Lung (tissue), 11 donors: ENCODE measurements at regions not wholly inside any gene's neighbourhood (a gene's known extent, or its start where the extent isn't known, plus 50 kb on each side); places are given as distances from the start of the nearest gene placed in this dataset.

Source experiments
- ATAC-seq: fragments of 200-7000 bp; cut with Tn5 transposase; one replicate; pipeline ENCODE4 v1.9.1; 2020; ENCODE audit warnings: moderate number of reproducible peaks; ENCODE audit not compliant: insufficient read depth, low FRiP score
- DNase-seq, 3 donors: peaks; one replicate each; pipeline ENCODE4 v3.0.0-alpha.2; 2013 to 2017
- H3K27ac ChIP-seq, 2 donors: one replicate each; pipeline ENCODE4 v1.5.1; 2013; ENCODE audit warnings: mild to moderate bottlenecking in 2 of 2, moderate library complexity in 2 of 2, control low read depth in 1 of 2, inconsistent platforms in 1 of 2, low read depth in 1 of 2, low read length in 1 of 2
- H3K27me3 ChIP-seq, 3 donors: one replicate each; pipeline ENCODE4 v1.5.1; 2013; ENCODE audit warnings: low read length in 2 of 3; ENCODE audit not compliant: control insufficient read depth in 3 of 3, insufficient read depth in 3 of 3
- H3K36me3 ChIP-seq, 4 donors: one replicate each; pipeline ENCODE4 v1.5.1; 2013; ENCODE audit warnings: low read length in 4 of 4, mild to moderate bottlenecking in 1 of 4, moderate library complexity in 1 of 4; ENCODE audit not compliant: control insufficient read depth in 4 of 4, insufficient read depth in 4 of 4
- H3K4me1 ChIP-seq, 5 donors: one replicate each; pipeline ENCODE4 v1.5.1; 2013; ENCODE audit warnings: low read length in 5 of 5, mild to moderate bottlenecking in 2 of 5, moderate library complexity in 1 of 5; ENCODE audit not compliant: control insufficient read depth in 5 of 5, insufficient read depth in 5 of 5
- H3K4me3 ChIP-seq: one replicate; pipeline ENCODE4 v1.5.1; 2013; ENCODE audit warnings: mild to moderate bottlenecking, control low read depth, moderate library complexity
- H3K9ac ChIP-seq, 2 donors: one replicate each; pipeline ENCODE4 v1.5.1; 2013; ENCODE audit warnings: low read length in 2 of 2, control low read depth in 1 of 2; ENCODE audit not compliant: insufficient read depth in 1 of 2
- H3K9me3 ChIP-seq, 4 donors: one replicate each; pipeline ENCODE4 v1.5.1; 2013; ENCODE audit warnings: low read length in 3 of 4, mild to moderate bottlenecking in 1 of 4, moderate library complexity in 1 of 4; ENCODE audit not compliant: control insufficient read depth in 4 of 4, insufficient read depth in 3 of 4
- WGBS, 2 donors: extraction: QIAGEN DNeasy Blood & Tissue Kit; methylation state at CpG; one replicate each; pipeline ENCODE4 v1.1.7; 2013; 5-methylcytosine and 5-hydroxymethylcytosine counted together
- TF ChIP-seq, protein P1 (sequence below): IDR thresholded peaks from 2 replicates; pipeline ENCODE4 v1.5.1; 2012; ENCODE audit warnings: mild to moderate bottlenecking; ENCODE audit errors: control extremely low read depth, extremely low read depth
- donor health status: control.
- donor health status: control.
- donor health status: Bipolar disorder and iron deficiency.
- donor health status: healthy.
- donor health status: DM: yes; HTN: yes; CAD: no.

DNA sequence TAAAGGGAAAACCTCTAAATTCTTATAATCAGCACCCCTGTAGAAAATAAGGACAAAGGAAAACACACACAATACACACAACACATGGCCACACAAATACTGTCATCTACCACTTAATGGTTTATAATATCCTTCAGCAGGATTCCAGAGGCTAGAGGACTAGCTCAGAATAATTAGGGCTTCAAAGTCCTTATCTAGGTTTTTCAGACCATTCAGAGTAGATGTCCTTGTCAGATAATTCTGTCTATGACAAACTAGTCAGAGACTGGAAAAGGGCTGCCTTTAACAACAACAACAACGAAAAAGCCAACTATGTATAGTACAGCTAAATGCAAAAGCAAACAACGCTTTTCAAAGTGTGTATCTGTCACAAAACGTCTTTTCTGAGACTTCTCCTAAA lies 456.5 kb upstream of the CNTN5 start:
- H3K27ac ChIP-seq, result no peak overlapping the region
- H3K9me3 ChIP-seq, result no peaks in the 10 kb centered on the region
- no peaks in the 10 kb centered on the region for H3K36me3 ChIP-seq
- 52 to 57% methylated on average over 3 of the region's 3 CpGs for WGBS, 2 donors
- H3K9ac ChIP-seq, result no peak overlapping the region
- DNase-seq (no peak), ATAC-seq (no peak)
- TF ChIP-seq, protein P1, sequence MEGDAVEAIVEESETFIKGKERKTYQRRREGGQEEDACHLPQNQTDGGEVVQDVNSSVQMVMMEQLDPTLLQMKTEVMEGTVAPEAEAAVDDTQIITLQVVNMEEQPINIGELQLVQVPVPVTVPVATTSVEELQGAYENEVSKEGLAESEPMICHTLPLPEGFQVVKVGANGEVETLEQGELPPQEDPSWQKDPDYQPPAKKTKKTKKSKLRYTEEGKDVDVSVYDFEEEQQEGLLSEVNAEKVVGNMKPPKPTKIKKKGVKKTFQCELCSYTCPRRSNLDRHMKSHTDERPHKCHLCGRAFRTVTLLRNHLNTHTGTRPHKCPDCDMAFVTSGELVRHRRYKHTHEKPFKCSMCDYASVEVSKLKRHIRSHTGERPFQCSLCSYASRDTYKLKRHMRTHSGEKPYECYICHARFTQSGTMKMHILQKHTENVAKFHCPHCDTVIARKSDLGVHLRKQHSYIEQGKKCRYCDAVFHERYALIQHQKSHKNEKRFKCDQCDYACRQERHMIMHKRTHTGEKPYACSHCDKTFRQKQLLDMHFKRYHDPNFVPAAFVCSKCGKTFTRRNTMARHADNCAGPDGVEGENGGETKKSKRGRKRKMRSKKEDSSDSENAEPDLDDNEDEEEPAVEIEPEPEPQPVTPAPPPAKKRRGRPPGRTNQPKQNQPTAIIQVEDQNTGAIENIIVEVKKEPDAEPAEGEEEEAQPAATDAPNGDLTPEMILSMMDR, result no peak
- no peaks in the 10 kb centered on the region for H3K27me3 ChIP-seq
- H3K4me1 ChIP-seq, result no peaks in the 10 kb centered on the region
- H3K4me3 ChIP-seq, result no peak overlapping the region

DNA sequence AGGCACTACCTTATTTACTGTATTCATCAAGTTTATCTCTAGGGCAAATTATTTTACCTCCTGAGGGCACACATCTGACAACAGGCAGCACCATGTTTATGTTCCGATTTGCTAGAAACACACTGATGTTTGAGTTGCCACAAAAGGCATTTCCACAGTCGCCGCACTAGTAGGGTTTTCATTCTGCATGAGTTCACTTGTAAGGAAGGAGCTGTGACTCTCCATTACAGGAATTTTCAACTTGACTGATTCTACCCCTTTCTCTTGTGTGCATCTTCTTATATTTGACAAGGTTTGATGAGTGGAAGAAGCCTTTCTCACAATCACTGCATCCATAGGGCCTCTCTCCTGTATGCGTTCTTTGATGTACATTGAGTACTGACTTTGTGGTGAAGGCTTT lies 455.9 kb upstream of the CNTN5 start:
- DNase-seq (no peak), ATAC-seq (no peak)
- TF ChIP-seq, protein P1, result no peak
- Histone ChIP-seq H3K27ac (no peak overlapping the region), H3K27me3 (no peaks in the 10 kb centered on the region), H3K36me3 (no peaks in the 10 kb centered on the region), H3K4me1 (no peaks in the 10 kb centered on the region), H3K9me3 (no peaks in the 10 kb centered on the region), H3K9ac (no peak overlapping the region), H3K4me3 (no peak overlapping the region)
- 90 to 91% methylated on average over 4 of the region's 4 CpGs for WGBS, 2 donors

GRCh38 chr11:98565311-98565710 lies 455.4 kb upstream of the CNTN5 start:
- H3K4me3 ChIP-seq, result no peak overlapping the region
- H3K9me3 ChIP-seq, result no peaks in the 10 kb centered on the region
- no peaks in the 10 kb centered on the region for H3K27me3 ChIP-seq
- no peak overlapping the region for H3K9ac ChIP-seq
- 72 to 82% methylated on average over 5 of the region's 5 CpGs for WGBS, 2 donors
- TF ChIP-seq, protein P1, result no peak
- H3K27ac ChIP-seq, result no peak overlapping the region
- ATAC-seq (no peak), DNase-seq (no peak)
- H3K4me1 ChIP-seq, result no peaks in the 10 kb centered on the region
- H3K36me3 ChIP-seq, result no peaks in the 10 kb centered on the region

DNA sequence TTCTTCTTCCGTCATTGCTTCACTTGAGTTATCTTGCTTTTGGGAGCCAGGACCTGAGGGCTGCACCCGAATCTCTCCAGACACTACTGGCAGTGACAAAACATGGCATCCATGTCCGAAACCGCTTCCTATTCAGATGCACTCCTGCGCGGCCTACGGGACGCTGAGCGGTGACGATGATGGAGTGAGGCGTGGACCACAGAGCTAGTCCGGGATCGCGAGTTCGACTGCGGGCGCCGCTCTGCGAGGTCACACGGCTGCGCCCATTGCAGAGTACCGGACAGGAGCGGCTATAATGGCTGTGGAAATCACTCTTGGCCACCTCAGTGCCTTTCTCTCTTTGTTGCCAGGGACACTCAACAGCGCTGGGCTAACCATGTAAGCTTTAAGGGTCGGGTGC lies 453.8 kb upstream of the CNTN5 start:
- Histone ChIP-seq H3K4me1 (no peaks in the 10 kb centered on the region), H3K9ac (no peak overlapping the region), H3K27me3 (no peaks in the 10 kb centered on the region), H3K4me3 (no peak overlapping the region), H3K27ac (no peak overlapping the region), H3K9me3 (no peaks in the 10 kb centered on the region), H3K36me3 (no peaks in the 10 kb centered on the region)
- ATAC-seq, result no peak
- no peak for DNase-seq
- 94 to 96% methylated on average over 25 of the region's 25 CpGs for WGBS, 2 donors
- TF ChIP-seq, protein P1, result no peak
